ENCODE measurements at regions not wholly inside any gene's neighbourhood (a gene's known extent, or its start where the extent isn't known, plus 50 kb on each side); places are given as distances from the start of the nearest gene placed in this dataset.

GRCh38 chr9:129282272-129282671 lies 104.2 kb upstream of the IER5L start:
- no peak for ATAC-seq

GRCh38 chr9:129281506-129282145 lies 103.6 kb upstream of the IER5L start:
- no peak for ATAC-seq
- TF ChIP-seq ESRRG (CRISPR knock-in tag; IDR thresholded peaks at IDR 0.05) (no peak), CSDC2 (CRISPR knock-in tag; IDR thresholded peaks at IDR 0.05) (no peak), ZNF70 (CRISPR knock-in tag; IDR thresholded peaks at IDR 0.05) (no peak), TOX (CRISPR knock-in tag; IDR thresholded peaks at IDR 0.05; ENCODE audit: borderline replicate concordance) (no peak), ISL1 (CRISPR knock-in tag; IDR thresholded peaks at IDR 0.05) (no peak), TCF4 (CRISPR knock-in tag; IDR thresholded peaks at IDR 0.05; ENCODE audit: borderline replicate concordance) (no peak), ZNF8 (CRISPR knock-in tag; IDR thresholded peaks at IDR 0.05) (no peak), PATZ1 (CRISPR knock-in tag; IDR thresholded peaks at IDR 0.05; ENCODE audit: borderline replicate concordance) (no peak), BACH2 (CRISPR knock-in tag; IDR thresholded peaks at IDR 0.05; ENCODE audit: borderline replicate concordance) (no peak), ZFP3 (CRISPR knock-in tag; IDR thresholded peaks at IDR 0.05) (no peak)
- TF ChIP-seq, protein P1, sequence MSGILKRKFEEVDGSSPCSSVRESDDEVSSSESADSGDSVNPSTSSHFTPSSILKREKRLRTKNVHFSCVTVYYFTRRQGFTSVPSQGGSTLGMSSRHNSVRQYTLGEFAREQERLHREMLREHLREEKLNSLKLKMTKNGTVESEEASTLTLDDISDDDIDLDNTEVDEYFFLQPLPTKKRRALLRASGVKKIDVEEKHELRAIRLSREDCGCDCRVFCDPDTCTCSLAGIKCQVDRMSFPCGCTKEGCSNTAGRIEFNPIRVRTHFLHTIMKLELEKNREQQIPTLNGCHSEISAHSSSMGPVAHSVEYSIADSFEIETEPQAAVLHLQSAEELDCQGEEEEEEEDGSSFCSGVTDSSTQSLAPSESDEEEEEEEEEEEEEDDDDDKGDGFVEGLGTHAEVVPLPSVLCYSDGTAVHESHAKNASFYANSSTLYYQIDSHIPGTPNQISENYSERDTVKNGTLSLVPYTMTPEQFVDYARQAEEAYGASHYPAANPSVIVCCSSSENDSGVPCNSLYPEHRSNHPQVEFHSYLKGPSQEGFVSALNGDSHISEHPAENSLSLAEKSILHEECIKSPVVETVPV (CRISPR knock-in tag; IDR thresholded peaks at IDR 0.05), result no peak

More at GRCh38 chr9:129282272-129282671, 104.2 kb upstream of the IER5L start:
- TF ChIP-seq ZNF8 (CRISPR knock-in tag; IDR thresholded peaks at IDR 0.05), result no peak
- no peak for TF ChIP-seq ZC3H10 (CRISPR knock-in tag; IDR thresholded peaks at IDR 0.05)
- TF ChIP-seq SNAI2 (CRISPR knock-in tag; IDR thresholded peaks at IDR 0.05), result no peak
- TF ChIP-seq ARNTL (CRISPR knock-in tag; IDR thresholded peaks at IDR 0.05; ENCODE audit: borderline replicate concordance, low read depth), result no peak
- TF ChIP-seq GLIS3 (CRISPR knock-in tag; IDR thresholded peaks at IDR 0.05), result no peak
- TF ChIP-seq BACH2 (CRISPR knock-in tag; IDR thresholded peaks at IDR 0.05; ENCODE audit: borderline replicate concordance), result no peak
- TF ChIP-seq, protein P2, sequence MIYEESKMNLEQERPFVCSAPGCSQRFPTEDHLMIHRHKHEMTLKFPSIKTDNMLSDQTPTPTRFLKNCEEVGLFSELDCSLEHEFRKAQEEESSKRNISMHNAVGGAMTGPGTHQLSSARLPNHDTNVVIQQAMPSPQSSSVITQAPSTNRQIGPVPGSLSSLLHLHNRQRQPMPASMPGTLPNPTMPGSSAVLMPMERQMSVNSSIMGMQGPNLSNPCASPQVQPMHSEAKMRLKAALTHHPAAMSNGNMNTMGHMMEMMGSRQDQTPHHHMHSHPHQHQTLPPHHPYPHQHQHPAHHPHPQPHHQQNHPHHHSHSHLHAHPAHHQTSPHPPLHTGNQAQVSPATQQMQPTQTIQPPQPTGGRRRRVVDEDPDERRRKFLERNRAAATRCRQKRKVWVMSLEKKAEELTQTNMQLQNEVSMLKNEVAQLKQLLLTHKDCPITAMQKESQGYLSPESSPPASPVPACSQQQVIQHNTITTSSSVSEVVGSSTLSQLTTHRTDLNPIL (CRISPR knock-in tag; IDR thresholded peaks at IDR 0.05; ENCODE audit: low read depth), result no peak
- no peak for TF ChIP-seq ESRRG (CRISPR knock-in tag; IDR thresholded peaks at IDR 0.05)
- no peak for TF ChIP-seq OSR1 (CRISPR knock-in tag; IDR thresholded peaks at IDR 0.05)
- TF ChIP-seq, protein P1 (CRISPR knock-in tag; IDR thresholded peaks at IDR 0.05), result no peak
- no peak for TF ChIP-seq ZNF70 (CRISPR knock-in tag; IDR thresholded peaks at IDR 0.05)
- no peak for TF ChIP-seq PPARA (CRISPR knock-in tag; IDR thresholded peaks at IDR 0.05; ENCODE audit: borderline replicate concordance)
- no peak for TF ChIP-seq ZFP3 (CRISPR knock-in tag; IDR thresholded peaks at IDR 0.05)
- TF ChIP-seq PATZ1 (CRISPR knock-in tag; IDR thresholded peaks at IDR 0.05; ENCODE audit: borderline replicate concordance), result no peak

- ATAC-seq, result no peak; the same call in 1 of the 3 replicates
- no peak for TF ChIP-seq ESRRG (CRISPR knock-in tag; IDR thresholded peaks at IDR 0.05)
- TF ChIP-seq RARB (CRISPR knock-in tag; IDR thresholded peaks at IDR 0.05), result no peak
- TF ChIP-seq ZFP30 (CRISPR knock-in tag; IDR thresholded peaks at IDR 0.05), result no peak
- TF ChIP-seq, protein P3, sequence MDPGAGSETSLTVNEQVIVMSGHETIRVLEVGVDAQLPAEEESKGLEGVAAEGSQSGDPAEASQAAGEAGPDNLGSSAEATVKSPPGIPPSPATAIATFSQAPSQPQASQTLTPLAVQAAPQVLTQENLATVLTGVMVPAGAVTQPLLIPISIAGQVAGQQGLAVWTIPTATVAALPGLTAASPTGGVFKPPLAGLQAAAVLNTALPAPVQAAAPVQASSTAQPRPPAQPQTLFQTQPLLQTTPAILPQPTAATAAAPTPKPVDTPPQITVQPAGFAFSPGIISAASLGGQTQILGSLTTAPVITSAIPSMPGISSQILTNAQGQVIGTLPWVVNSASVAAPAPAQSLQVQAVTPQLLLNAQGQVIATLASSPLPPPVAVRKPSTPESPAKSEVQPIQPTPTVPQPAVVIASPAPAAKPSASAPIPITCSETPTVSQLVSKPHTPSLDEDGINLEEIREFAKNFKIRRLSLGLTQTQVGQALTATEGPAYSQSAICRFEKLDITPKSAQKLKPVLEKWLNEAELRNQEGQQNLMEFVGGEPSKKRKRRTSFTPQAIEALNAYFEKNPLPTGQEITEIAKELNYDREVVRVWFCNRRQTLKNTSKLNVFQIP (CRISPR knock-in tag; IDR thresholded peaks at IDR 0.05; ENCODE audit: borderline replicate concordance, low read depth), result no peak
- TF ChIP-seq, protein P1 (CRISPR knock-in tag; IDR thresholded peaks at IDR 0.05), result no peak
- TF ChIP-seq TCF4 (CRISPR knock-in tag; IDR thresholded peaks at IDR 0.05; ENCODE audit: borderline replicate concordance), result no peak
- TF ChIP-seq ARNTL (CRISPR knock-in tag; IDR thresholded peaks at IDR 0.05; ENCODE audit: borderline replicate concordance, low read depth), result no peak
- TF ChIP-seq ZNF565 (CRISPR knock-in tag; conservative IDR thresholded peaks at IDR 0.05; ENCODE audit: low read depth), result no peak
- no peak for TF ChIP-seq GLIS3 (CRISPR knock-in tag; IDR thresholded peaks at IDR 0.05)
- no peak for TF ChIP-seq ZFP3 (CRISPR knock-in tag; IDR thresholded peaks at IDR 0.05)
- no peak for TF ChIP-seq ZNF70 (CRISPR knock-in tag; IDR thresholded peaks at IDR 0.05)
Observed at GRCh38 chr9:129280623-129281271, 102.7 kb upstream of the IER5L start.

All from SK-N-SH treated with all-trans-retinoic acid at 6 μM for 48 hours (cell line).